ENCODE measurements at regions not wholly inside any gene's neighbourhood (a gene's known extent, or its start where the extent isn't known, plus 50 kb on each side); places are given as distances from the start of the nearest gene placed in this dataset.

DNA sequence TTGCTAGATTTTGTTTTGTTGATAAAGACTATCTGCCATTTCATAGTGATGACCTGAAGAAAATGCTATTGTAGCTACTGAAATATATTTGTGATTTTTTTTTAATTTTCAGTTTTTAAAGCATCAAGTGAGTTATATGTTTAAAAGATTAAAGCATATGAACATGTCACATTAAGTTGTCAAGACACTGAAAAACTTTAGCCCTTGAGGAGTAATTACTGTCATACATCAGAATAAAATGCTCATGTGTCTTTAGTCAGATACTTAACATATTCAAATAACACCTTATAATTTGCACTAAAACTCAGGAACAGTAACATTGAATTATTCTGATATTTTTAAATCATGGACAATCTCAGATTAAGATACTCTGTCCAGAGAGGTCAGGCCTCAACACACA is 108.1 kb upstream of the ATXN7L3B start:
- TF ChIP-seq, protein P1, sequence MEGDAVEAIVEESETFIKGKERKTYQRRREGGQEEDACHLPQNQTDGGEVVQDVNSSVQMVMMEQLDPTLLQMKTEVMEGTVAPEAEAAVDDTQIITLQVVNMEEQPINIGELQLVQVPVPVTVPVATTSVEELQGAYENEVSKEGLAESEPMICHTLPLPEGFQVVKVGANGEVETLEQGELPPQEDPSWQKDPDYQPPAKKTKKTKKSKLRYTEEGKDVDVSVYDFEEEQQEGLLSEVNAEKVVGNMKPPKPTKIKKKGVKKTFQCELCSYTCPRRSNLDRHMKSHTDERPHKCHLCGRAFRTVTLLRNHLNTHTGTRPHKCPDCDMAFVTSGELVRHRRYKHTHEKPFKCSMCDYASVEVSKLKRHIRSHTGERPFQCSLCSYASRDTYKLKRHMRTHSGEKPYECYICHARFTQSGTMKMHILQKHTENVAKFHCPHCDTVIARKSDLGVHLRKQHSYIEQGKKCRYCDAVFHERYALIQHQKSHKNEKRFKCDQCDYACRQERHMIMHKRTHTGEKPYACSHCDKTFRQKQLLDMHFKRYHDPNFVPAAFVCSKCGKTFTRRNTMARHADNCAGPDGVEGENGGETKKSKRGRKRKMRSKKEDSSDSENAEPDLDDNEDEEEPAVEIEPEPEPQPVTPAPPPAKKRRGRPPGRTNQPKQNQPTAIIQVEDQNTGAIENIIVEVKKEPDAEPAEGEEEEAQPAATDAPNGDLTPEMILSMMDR (IDR thresholded peaks at IDR 0.05; ENCODE audit: low read depth, low read length): no peak
- no peak for DNase-seq (ENCODE audit: low read depth, low spot score)
- H3K4me3 ChIP-seq (ENCODE audit: low read depth, low read length): no peak overlapping the region
- in situ Hi-C loops (cut with HindIII; ENCODE audit: low sequenced_read_pairs): no loop called here

- DNase-seq (ENCODE audit: low read depth, low spot score): no peak
- H3K4me3 ChIP-seq (ENCODE audit: low read depth, low read length): no peak overlapping the region
- TF ChIP-seq, protein P1 (IDR thresholded peaks at IDR 0.05; ENCODE audit: low read depth, low read length): no peak
- in situ Hi-C loops (cut with HindIII; ENCODE audit: low sequenced_read_pairs): no loop called here
Measured at GRCh38 chr12:74431801-74432200, 105.8 kb upstream of the ATXN7L3B start.

DNA sequence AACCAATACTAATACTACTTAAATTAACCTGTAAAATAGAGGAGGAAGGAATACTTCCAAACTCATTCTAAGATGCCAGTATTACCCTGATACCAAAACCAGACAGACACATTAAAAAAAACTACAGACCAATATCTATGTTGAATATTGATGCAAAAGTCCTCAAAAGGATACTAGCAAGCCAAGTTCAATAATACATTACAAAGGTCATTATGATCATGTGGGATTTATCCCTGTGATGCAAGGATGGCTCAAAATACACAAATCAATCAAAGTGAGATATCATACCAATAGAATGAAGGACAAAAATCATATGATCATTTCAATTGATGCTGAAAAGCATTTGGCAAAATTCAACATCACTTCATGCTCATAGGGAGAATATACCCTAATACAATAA is 97.2 kb upstream of the ATXN7L3B start:
- no peak for DNase-seq (ENCODE audit: low read depth, low spot score)
- TF ChIP-seq, protein P1 (IDR thresholded peaks at IDR 0.05; ENCODE audit: low read depth, low read length): no peak
- no peak overlapping the region for H3K4me3 ChIP-seq (ENCODE audit: low read depth, low read length)
- in situ Hi-C loops (cut with HindIII; ENCODE audit: low sequenced_read_pairs): no loop called here

- TF ChIP-seq, protein P1 (IDR thresholded peaks at IDR 0.05; ENCODE audit: low read depth, low read length): no peak
- no peak for DNase-seq (ENCODE audit: low read depth, low spot score)
- in situ Hi-C loops (cut with HindIII; ENCODE audit: low sequenced_read_pairs): no loop called here
Measured at GRCh38 chr12:74441872-74442271, 95.8 kb upstream of the ATXN7L3B start.

DNA sequence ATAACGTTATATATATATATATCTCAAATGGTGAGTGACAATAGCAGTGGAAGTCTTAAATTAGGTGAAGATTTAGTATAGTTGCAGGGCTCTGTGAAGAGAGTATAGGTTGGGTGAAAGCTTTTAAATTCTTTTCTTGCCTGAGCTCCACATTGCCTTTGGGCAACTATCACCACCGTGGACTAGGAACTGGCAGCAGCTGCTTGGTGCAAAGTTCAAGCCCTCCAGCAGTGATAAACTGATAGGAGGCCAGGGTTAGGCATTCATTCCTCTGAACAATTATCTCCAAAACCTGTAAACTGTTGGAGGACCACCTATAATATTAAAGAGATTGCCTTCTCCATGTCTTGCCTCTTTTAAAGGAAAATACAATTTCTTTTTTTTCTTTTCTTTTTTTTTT is 91.2 kb upstream of the ATXN7L3B start:
- no peak for DNase-seq (ENCODE audit: low read depth, low spot score)
- in situ Hi-C loops (cut with HindIII; ENCODE audit: low sequenced_read_pairs): no loop called here
- TF ChIP-seq, protein P1 (IDR thresholded peaks at IDR 0.05; ENCODE audit: low read depth, low read length): no peak
- H3K4me3 ChIP-seq (ENCODE audit: low read depth, low read length): no peak overlapping the region

More at GRCh38 chr12:74441872-74442271, 95.8 kb upstream of the ATXN7L3B start:
- H3K4me3 ChIP-seq (ENCODE audit: low read depth, low read length): no peak overlapping the region

DNA sequence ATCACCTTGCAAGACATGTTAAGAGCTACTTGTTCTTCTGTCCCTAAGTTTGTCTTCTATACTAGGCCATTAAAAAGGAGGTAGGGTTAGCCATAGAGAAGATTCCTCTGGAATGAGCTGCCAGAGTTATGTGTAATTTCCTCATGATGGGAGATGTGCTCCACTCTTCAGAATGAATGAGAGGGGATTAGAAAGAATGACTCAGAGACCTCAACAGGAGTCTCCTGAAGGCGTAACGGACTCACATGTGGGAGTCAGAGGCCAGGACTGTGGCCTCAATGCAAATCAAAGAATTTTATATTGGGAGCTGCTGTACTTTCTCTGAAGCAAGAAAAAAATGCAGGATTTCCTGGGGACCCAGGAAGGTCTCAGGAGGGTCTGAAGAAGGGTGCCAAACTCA is 87.8 kb upstream of the ATXN7L3B start:
- TF ChIP-seq, protein P1 (IDR thresholded peaks at IDR 0.05; ENCODE audit: low read depth, low read length): no peak
- in situ Hi-C loops (cut with HindIII; ENCODE audit: low sequenced_read_pairs): no loop called here
- peak; percentile 77 for DNase-seq (ENCODE audit: low read depth, low spot score)
- H3K4me3 ChIP-seq (ENCODE audit: low read depth, low read length): no peak overlapping the region

DNA sequence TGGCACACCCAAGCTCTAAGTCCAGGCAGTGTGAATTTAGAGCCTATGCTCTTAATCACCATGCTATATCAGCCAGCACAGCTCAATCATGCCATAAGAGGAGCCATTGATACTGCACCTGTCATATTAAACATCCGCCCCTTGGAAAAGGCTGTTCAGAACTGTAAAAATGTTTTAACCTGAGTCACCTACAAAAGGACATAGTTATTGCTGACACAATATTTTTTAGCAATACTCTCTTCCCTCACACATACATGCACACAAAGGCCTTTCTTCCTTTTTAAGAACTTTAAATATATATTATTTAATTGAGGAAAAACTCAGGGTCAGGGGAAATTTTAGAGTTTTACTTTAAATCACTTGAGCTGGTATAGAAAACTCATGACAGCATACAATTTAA is 83.5 kb upstream of the ATXN7L3B start:
- no peak for DNase-seq (ENCODE audit: low read depth, low spot score)
- H3K4me3 ChIP-seq (ENCODE audit: low read depth, low read length): no peak overlapping the region
- in situ Hi-C loops (cut with HindIII; ENCODE audit: low sequenced_read_pairs): no loop called here
- TF ChIP-seq, protein P1 (IDR thresholded peaks at IDR 0.05; ENCODE audit: low read depth, low read length): no peak
